Stimulated activated CD4-positive, alpha-beta T cell treated with anti-CD3 and anti-CD28 coated beads, Interleukin-15, amount 100 ng/mL, for 48 hours (primary cell): ENCODE measurements at regions not wholly inside any gene's neighbourhood (a gene's known extent, or its start where the extent isn't known, plus 50 kb on each side); places are given as distances from the start of the nearest gene placed in this dataset.

Experiments used
- DNase-seq, 2 donors: peaks; one replicate each; pipeline ENCODE4 v3.0.0-alpha.2; 2020; ENCODE audit warnings: low read depth in 2 of 2

GRCh38 chr2:128979182-128979581, 660.5 kb upstream of the HS6ST1 start:
- no peak for DNase-seq

GRCh38 chr2:128980475-128980874, 661.8 kb upstream of the HS6ST1 start:
- DNase-seq = no peak

GRCh38 chr2:128981353-128981752, 662.7 kb upstream of the HS6ST1 start:
- no peak for DNase-seq

- no peak for DNase-seq
Measured at GRCh38 chr2:128982001-128982400, 663.3 kb upstream of the HS6ST1 start.

GRCh38 chr2:128982670-128983069, 664.0 kb upstream of the HS6ST1 start:
- no peak for DNase-seq

- no peak for DNase-seq
Measured at GRCh38 chr2:128983094-128983493, 664.4 kb upstream of the HS6ST1 start.

GRCh38 chr2:128984081-128984480, 665.4 kb upstream of the HS6ST1 start:
- no peak for DNase-seq

- DNase-seq = no peak
Measured at GRCh38 chr2:128984855-128985254, 666.2 kb upstream of the HS6ST1 start.

- no peak for DNase-seq
Measured at GRCh38 chr2:128986026-128986715, 667.5 kb upstream of the HS6ST1 start.

GRCh38 chr2:128986867-128987268, 668.2 kb upstream of the HS6ST1 start:
- DNase-seq = no peak

GRCh38 chr2:128988326-128988725, 669.7 kb upstream of the HS6ST1 start:
- no peak for DNase-seq

GRCh38 chr2:128988967-128989366, 670.3 kb upstream of the HS6ST1 start:
- DNase-seq = no peak

- DNase-seq = no peak
Measured at GRCh38 chr2:128995086-128995485, 676.4 kb upstream of the HS6ST1 start.

GRCh38 chr2:128996078-128996477, 677.4 kb upstream of the HS6ST1 start:
- no peak for DNase-seq

- no peak for DNase-seq
Measured at GRCh38 chr2:128997166-128997866, 678.6 kb upstream of the HS6ST1 start.

GRCh38 chr2:129001926-129002325, 683.3 kb upstream of the HS6ST1 start:
- DNase-seq = no peak

GRCh38 chr2:129002751-129003150, 684.1 kb upstream of the HS6ST1 start:
- DNase-seq = no peak

- DNase-seq = no peak
Measured at GRCh38 chr2:129004485-129004884, 685.8 kb upstream of the HS6ST1 start.

GRCh38 chr2:129004940-129005490, 686.3 kb upstream of the HS6ST1 start:
- no peak for DNase-seq

GRCh38 chr2:129006135-129006886, 687.6 kb upstream of the HS6ST1 start:
- DNase-seq = no peak

GRCh38 chr2:129006901-129007300, 688.2 kb upstream of the HS6ST1 start:
- no peak for DNase-seq

- DNase-seq = no peak
Measured at GRCh38 chr2:129008055-129008880, 689.6 kb upstream of the HS6ST1 start.
